ENCODE measurements at regions not wholly inside any gene's neighbourhood (a gene's known extent, or its start where the extent isn't known, plus 50 kb on each side); places are given as distances from the start of the nearest gene placed in this dataset.

DNA sequence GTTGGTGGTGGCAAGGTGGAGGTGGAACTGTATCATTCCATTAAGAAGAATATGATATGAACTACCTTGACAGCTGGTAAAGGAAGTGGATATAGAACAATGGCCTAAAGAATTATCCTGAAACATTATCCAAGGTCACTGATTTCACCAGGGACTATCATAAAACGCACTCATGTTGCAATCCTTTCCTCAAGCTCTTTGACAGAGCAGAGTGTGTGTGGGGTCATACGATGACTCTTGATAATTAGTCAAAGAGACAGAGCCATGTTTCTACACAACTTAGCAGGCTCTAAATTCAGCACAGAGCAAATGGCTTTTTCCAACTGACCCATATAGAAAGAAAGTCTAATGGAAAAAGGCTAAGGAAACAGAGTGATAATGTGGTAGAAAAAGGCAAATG lies 126.4 kb upstream of the ANKFN1 start:
- no peaks in the 10 kb centered on the region for H3K27me3 ChIP-seq
- H3K36me3 ChIP-seq, result no peaks in the 10 kb centered on the region
- no peak for DNase-seq
- WGBS, 2 donors, result 69 to 72% methylated on average over 2 of the region's 2 CpGs
- intact Hi-C loops (cut with DNase I), result no loop called here
- no peak overlapping the region for H3K27ac ChIP-seq
- no peaks in the 10 kb centered on the region for H3K9me3 ChIP-seq
- H3K4me1 ChIP-seq, result no peaks in the 10 kb centered on the region
- no peak overlapping the region for H3K4me3 ChIP-seq (replicated peaks in 1 of 3)
- TF ChIP-seq, protein P1, sequence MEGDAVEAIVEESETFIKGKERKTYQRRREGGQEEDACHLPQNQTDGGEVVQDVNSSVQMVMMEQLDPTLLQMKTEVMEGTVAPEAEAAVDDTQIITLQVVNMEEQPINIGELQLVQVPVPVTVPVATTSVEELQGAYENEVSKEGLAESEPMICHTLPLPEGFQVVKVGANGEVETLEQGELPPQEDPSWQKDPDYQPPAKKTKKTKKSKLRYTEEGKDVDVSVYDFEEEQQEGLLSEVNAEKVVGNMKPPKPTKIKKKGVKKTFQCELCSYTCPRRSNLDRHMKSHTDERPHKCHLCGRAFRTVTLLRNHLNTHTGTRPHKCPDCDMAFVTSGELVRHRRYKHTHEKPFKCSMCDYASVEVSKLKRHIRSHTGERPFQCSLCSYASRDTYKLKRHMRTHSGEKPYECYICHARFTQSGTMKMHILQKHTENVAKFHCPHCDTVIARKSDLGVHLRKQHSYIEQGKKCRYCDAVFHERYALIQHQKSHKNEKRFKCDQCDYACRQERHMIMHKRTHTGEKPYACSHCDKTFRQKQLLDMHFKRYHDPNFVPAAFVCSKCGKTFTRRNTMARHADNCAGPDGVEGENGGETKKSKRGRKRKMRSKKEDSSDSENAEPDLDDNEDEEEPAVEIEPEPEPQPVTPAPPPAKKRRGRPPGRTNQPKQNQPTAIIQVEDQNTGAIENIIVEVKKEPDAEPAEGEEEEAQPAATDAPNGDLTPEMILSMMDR (IDR thresholded peaks at IDR 0.05), result no peak
- TF ChIP-seq POLR2A (IDR thresholded peaks at IDR 0.05), result no peak

DNA sequence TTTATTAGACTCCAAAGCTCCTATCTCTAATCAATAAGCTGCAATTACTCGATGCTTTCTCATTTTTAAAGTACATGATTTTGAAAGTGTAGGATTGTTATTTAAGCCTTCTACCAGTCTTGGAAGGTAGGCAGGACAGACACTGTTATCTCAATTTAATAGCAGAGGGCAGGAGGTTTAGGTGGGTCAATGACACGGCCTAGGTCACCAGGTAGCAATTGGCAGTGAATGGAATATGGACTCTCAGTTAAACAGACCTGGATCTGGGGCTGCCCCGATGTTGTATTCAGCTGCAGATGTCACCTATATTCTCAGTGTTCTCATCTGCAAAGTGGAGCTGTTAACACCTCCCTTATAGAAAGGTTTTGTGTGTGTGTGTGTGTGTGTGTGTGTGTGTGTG lies 124.4 kb upstream of the ANKFN1 start:
- no peaks in the 10 kb centered on the region for H3K9me3 ChIP-seq
- H3K27me3 ChIP-seq, result no peaks in the 10 kb centered on the region
- H3K27ac ChIP-seq, result no peak overlapping the region
- intact Hi-C loops (cut with DNase I), result no loop called here
- WGBS, 2 donors, result 89 to 93% methylated on average over 3 of the region's 3 CpGs
- no peak for DNase-seq
- no peak for TF ChIP-seq POLR2A (IDR thresholded peaks at IDR 0.05)
- TF ChIP-seq, protein P1 (IDR thresholded peaks at IDR 0.05), result no peak
- no peaks in the 10 kb centered on the region for H3K36me3 ChIP-seq
- H3K4me1 ChIP-seq, result no peaks in the 10 kb centered on the region
- H3K4me3 ChIP-seq (replicated peaks in 1 of 3), result no peak overlapping the region

GRCh38 chr17:56030009-56030624 lies 123.2 kb upstream of the ANKFN1 start:
- Histone ChIP-seq H3K4me1 (no peaks in the 10 kb centered on the region), H3K27ac (no peak overlapping the region), H3K9me3 (no peaks in the 10 kb centered on the region), H3K27me3 (no peaks in the 10 kb centered on the region), H3K4me3 (replicated peaks in 1 of 3) (no peak overlapping the region), H3K36me3 (no peaks in the 10 kb centered on the region)
- no peak for DNase-seq
- WGBS, 2 donors, result 73 to 80% methylated on average over 8 of the region's 8 CpGs
- no peak for TF ChIP-seq POLR2A (IDR thresholded peaks at IDR 0.05)
- TF ChIP-seq, protein P1 (IDR thresholded peaks at IDR 0.05), result no peak
- intact Hi-C loops (cut with DNase I), result no loop called here

- TF ChIP-seq, protein P1 (IDR thresholded peaks at IDR 0.05), result no peak
- no peak for TF ChIP-seq POLR2A (IDR thresholded peaks at IDR 0.05)
- Histone ChIP-seq H3K9me3 (no peaks in the 10 kb centered on the region), H3K27ac (no peak overlapping the region), H3K36me3 (no peaks in the 10 kb centered on the region), H3K27me3 (no peaks in the 10 kb centered on the region), H3K4me3 (replicated peaks in 1 of 3) (no peak overlapping the region), H3K4me1 (no peaks in the 10 kb centered on the region)
- 89 to 91% methylated on average over 2 of the region's 2 CpGs for WGBS, 2 donors
- intact Hi-C loops (cut with DNase I), result no loop called here
- no peak for DNase-seq
Observed at GRCh38 chr17:56031636-56032035, 121.6 kb upstream of the ANKFN1 start.

GRCh38 chr17:56034197-56034635 lies 119.1 kb upstream of the ANKFN1 start:
- intact Hi-C loops (cut with DNase I), result no loop called here
- Histone ChIP-seq H3K4me1 (no peaks in the 10 kb centered on the region), H3K4me3 (replicated peaks in 1 of 3) (no peak overlapping the region), H3K27me3 (no peaks in the 10 kb centered on the region), H3K9me3 (no peaks in the 10 kb centered on the region), H3K36me3 (no peaks in the 10 kb centered on the region), H3K27ac (no peak overlapping the region)
- WGBS, 2 donors, result 63 to 76% methylated on average over 6 of the region's 6 CpGs
- no peak for TF ChIP-seq POLR2A (IDR thresholded peaks at IDR 0.05)
- TF ChIP-seq, protein P1 (IDR thresholded peaks at IDR 0.05), result no peak
- no peak for DNase-seq
